GM12891 (cell line): ENCODE measurements at regions not wholly inside any gene's neighbourhood (a gene's known extent, or its start where the extent isn't known, plus 50 kb on each side); places are given as distances from the start of the nearest gene placed in this dataset.
"Not testable (repeated sequence)": the region's sequence is repeated elsewhere in the genome, so short reads cannot be mapped to it uniquely, and the experiment has no call there.

Experiments
- DNase-seq: peaks from one replicate; pipeline ENCODE4 v3.0.0; 2011; ENCODE audit warnings: low spot score; ENCODE audit not compliant: insufficient read length
- FAIRE-seq: peaks from 2 replicates; lab custom pipeline; 2011; peaks lifted over from hg19 to GRCh38; lab: Jason Lieb, UNC
- PAX5 ChIP-seq: IDR thresholded peaks from 2 replicates; pipeline ENCODE4 v1.6.1; 2011; ENCODE audit warnings: low read length, moderate library complexity, mild to moderate bottlenecking; ENCODE audit not compliant: insufficient read depth, severe bottlenecking
- POLR2A ChIP-seq: IDR thresholded peaks from 2 replicates; pipeline ENCODE4 v1.6.1; 2011; ENCODE audit warnings: low read depth, low read length, control low read depth
- POLR2AphosphoS5 ChIP-seq: IDR thresholded peaks from 2 replicates; pipeline ENCODE4 v1.6.1; 2011; ENCODE audit warnings: low read depth, low read length, control low read depth
- POU2F2 ChIP-seq: IDR thresholded peaks from 2 replicates; pipeline ENCODE4 v1.6.1; 2011; ENCODE audit warnings: low read depth, mild to moderate bottlenecking, control low read depth, low read length, moderate library complexity
- SPI1 ChIP-seq: IDR thresholded peaks from 2 replicates; pipeline ENCODE4 v1.6.1; 2011; ENCODE audit warnings: low read depth, low read length, control low read depth
- TAF1 ChIP-seq: IDR thresholded peaks from 2 replicates; pipeline ENCODE4 v1.6.1; 2011; ENCODE audit warnings: low read depth, low read length, control low read depth

GRCh38 chr2:76697439-76697838 is 824.7 kb downstream of the LRRTM4 start:
- DNase-seq, FAIRE-seq: not testable (repeated sequence)

DNA sequence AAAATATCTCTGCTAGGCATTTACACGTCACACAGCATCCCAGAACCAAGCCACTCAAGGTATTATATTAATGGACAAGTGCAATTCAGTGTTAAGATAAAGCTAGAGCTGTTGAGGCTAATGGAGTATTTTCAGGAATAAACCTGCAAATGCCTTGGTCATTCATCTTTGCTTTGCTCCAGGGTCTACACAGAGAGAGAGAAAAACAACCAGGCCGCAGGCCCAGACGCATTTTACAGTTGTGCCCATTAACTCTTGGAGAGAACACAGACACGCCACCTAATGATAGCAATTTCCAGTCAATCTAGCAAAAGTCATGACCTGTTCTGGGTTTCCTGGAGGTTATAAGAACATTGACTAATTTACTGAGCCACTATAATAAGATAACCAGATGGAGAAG is 829.3 kb downstream of the LRRTM4 start:
- FAIRE-seq (no peak), DNase-seq (no peak)
- no peak for TF ChIP-seq POLR2AphosphoS5
- no peak for TF ChIP-seq POU2F2
- no peak for TF ChIP-seq SPI1
- no peak for TF ChIP-seq POLR2A
- TF ChIP-seq PAX5, result no peak
- TF ChIP-seq TAF1, result no peak

DNA sequence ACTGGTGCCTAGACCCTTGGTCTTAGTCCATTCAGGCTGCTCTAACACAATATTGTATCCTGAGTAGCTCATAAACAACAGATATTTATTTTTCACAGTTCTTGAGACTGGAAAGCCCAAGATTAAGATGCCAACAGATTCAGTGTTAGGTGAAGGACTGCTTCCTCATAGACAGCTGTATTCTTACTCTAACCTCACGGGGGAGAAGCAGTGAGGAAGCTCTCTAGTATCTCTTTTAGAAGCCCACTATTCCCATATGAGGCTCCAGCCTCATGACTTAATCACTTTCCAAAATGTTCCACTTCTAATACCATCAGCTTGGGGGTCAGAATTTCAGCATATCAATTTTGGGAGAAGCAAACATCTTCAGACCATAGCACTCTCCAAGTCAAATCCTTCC is 833.4 kb downstream of the LRRTM4 start:
- FAIRE-seq, result no peak
- DNase-seq, result no peak

GRCh38 chr2:76687923-76688322 is 834.3 kb downstream of the LRRTM4 start:
- TF ChIP-seq POU2F2 (no peak), TAF1 (no peak), POLR2AphosphoS5 (no peak), POLR2A (no peak), PAX5 (no peak), SPI1 (no peak)
- FAIRE-seq, result no peak
- DNase-seq, result no peak

More for the DNA sequence above, 833.4 kb downstream of the LRRTM4 start:
- no peak for TF ChIP-seq POU2F2
- TF ChIP-seq PAX5, result no peak
- TF ChIP-seq POLR2A, result no peak
- no peak for TF ChIP-seq POLR2AphosphoS5
- TF ChIP-seq TAF1, result no peak
- TF ChIP-seq SPI1, result no peak

GRCh38 chr2:76684756-76685155 is 837.4 kb downstream of the LRRTM4 start:
- no peak for FAIRE-seq
- TF ChIP-seq TAF1 (no peak), SPI1 (no peak), POLR2A (no peak)
- no peak for DNase-seq

DNA sequence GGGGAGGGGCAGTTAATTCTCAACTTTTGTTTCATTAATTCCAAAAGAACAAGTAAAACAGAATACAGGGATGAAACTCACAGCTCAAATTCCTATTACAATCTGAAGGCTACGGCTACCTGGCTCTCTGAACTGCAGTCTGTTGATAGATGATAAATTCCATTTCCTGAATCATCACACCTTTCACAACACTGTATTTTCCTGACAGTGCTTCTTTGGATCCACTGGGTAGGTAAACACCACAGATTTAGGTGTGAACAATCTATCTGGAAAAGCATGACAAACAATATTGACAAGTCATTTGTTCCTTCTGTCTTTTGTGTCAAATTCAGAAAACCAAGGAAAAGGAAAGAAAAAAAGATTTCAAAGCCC is 843.2 kb downstream of the LRRTM4 start:
- TF ChIP-seq TAF1, result no peak
- no peak for TF ChIP-seq POLR2AphosphoS5
- no peak for TF ChIP-seq PAX5
- TF ChIP-seq POLR2A, result no peak
- no peak for TF ChIP-seq POU2F2
- no peak for TF ChIP-seq SPI1
- FAIRE-seq (no peak), DNase-seq (no peak)

DNA sequence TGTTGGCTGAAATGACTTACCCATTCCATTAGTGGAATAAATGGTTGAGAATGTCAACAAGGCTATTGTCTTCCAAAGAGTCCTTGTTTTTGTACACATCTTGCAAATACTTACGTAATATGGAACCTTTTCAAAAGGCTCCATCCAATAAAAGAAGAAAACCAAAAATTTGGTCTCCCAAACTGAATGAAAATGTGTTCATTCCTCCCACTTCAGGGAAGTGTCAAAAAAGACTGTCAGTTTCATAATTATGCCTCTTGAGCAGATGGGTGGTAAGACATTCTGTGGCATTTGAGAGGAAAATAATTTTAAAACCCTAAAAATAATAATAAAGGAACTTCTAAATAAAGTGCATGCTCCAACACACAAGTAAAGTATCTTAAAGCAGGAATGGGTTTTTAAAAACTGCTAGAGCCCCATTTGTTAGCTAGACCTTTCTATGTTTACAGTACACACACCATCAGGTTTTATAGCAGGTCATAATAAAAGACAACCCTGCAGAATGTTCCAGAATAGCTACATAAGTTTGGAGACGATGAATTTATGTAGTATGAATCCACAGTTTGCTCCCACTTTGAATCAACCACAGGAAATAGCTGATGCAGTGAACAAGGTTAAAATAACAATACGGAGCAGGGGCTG is 843.7 kb downstream of the LRRTM4 start:
- FAIRE-seq, result no peak
- no peak for TF ChIP-seq PAX5
- TF ChIP-seq TAF1, result no peak
- no peak for TF ChIP-seq POLR2A
- no peak for TF ChIP-seq SPI1
- no peak for TF ChIP-seq POLR2AphosphoS5
- TF ChIP-seq POU2F2, result no peak

DNA sequence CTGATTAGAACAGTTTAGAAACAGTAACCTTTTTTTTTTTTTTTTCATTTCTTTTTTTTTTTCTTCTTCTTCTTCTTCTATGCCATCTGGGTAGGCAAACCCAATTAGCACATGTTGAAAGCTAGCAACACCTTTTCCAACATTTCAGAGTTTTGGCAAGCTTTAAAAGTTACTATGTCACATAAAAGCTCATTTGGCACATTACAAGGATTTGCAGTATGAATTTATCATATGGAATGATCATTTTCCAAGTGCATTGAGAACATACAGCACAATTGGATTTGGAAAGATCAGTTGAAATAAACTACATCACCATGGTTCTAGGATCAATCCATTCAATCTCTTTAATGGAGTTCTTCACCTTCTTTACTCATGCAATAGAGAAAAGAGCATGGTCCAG is 847.0 kb downstream of the LRRTM4 start:
- TF ChIP-seq POU2F2, result no peak
- no peak for TF ChIP-seq POLR2A
- TF ChIP-seq POLR2AphosphoS5, result no peak
- TF ChIP-seq PAX5, result no peak
- no peak for TF ChIP-seq SPI1
- no peak for TF ChIP-seq TAF1
- no peak for FAIRE-seq
- no peak for DNase-seq

More for the DNA sequence above, 843.7 kb downstream of the LRRTM4 start:
- no peak for DNase-seq

DNA sequence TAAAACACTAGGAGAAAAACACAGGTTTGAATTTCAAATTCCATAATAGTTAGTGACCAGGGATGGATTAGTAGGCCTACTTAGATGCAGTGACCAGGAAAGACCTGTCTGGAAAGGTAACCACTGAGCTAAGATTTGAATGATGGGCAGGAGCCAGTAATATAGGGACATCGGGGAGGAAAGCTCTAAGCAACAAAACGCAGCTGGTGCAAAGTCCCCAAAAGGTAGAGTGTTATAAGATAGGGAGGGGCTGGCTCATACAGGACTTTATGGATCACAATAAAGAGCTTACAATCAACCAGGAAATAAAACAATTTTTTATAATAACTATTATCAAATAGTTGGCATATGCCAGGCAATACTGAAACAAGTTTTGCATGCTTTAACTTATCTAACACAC is 849.4 kb downstream of the LRRTM4 start:
- no peak for TF ChIP-seq SPI1
- TF ChIP-seq POLR2AphosphoS5, result no peak
- TF ChIP-seq POU2F2, result no peak
- TF ChIP-seq TAF1, result no peak
- TF ChIP-seq POLR2A, result no peak
- TF ChIP-seq PAX5, result no peak
- no peak for DNase-seq
- FAIRE-seq, result no peak

DNA sequence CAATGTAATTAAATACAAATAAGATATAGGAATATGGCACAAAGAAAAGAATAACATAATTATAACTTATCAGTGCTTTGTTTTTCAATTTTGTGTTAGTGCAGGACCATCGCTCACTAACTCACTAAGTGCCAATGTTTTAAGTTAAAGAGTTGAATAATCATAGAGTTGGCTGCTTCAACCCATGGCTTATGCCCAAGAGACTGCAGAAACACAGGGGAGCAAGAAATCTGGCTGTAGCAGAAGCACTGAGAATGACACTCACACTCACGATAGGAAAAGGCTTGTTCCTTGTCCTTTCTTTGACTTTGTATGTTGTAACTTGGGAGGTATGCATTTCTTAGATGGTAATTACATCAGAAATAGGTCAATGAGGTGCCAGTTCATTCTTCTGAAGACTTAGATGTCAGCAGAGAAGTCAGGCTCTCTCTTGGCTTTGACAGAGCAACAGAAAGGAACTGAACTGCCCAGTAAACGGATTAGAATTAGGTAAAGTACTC is 852.2 kb downstream of the LRRTM4 start:
- no peak for TF ChIP-seq POLR2A
- TF ChIP-seq PAX5, result no peak
- TF ChIP-seq SPI1, result no peak
- TF ChIP-seq POU2F2, result no peak
- TF ChIP-seq POLR2AphosphoS5, result no peak
- DNase-seq (no peak), FAIRE-seq (no peak)
